ENCODE measurements at regions not wholly inside any gene's neighbourhood (a gene's known extent, or its start where the extent isn't known, plus 50 kb on each side); places are given as distances from the start of the nearest gene placed in this dataset.
"Not testable (repeated sequence)": the region's sequence is repeated elsewhere in the genome, so short reads cannot be mapped to it uniquely, and the experiment has no call there.

DNA sequence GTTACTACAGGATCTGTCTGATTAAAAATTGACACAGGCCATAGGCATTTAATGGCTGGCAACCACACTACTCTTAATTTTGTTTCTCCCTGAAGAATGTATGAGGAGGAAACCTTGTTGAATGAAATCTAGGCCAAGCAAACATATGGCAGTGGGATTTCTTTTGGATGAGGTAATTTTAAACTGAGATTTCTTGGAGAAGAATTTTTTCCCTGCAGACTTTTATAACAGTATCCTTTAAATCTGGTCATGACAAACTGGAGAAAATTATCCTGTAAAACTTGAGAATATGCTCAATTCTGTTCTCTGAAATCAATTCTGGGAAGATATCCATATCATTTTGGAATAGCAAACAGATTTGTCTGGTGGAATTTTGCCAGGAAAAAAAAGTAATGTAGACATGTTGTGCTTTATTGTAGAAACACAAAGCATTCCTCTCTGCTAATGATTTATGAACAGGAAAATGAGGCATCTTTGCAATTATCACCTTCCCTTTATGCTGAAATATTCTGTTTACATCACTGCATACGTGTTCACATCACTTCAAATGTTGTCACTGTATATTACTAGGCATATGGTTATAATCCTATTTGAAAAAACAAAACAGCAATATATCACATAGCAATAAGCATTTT, 108.3 kb upstream of the ARSJ start:
- no peak for DNase-seq (ENCODE audit: low read depth in 2 of 2)

DNA sequence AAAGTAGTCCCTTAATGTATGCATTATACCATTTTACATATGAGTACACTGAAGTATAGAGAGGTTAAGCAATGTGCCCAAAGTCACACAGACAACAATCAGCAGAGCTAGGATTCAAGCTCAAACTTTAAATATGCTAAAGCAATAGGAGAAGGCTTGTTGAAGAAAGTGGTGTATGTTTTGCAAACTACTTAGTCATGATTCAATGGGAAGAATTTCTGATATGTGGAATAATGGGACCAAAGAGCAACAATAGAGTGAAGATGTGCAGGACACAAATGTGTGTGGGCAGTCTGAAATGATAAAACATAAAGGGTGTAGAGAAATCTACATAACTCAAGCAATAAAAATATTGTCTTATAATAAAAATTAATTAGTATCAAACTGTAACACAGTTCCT, 109.0 kb upstream of the ARSJ start:
- DNase-seq (ENCODE audit: low read depth in 2 of 2) = no peak

DNA sequence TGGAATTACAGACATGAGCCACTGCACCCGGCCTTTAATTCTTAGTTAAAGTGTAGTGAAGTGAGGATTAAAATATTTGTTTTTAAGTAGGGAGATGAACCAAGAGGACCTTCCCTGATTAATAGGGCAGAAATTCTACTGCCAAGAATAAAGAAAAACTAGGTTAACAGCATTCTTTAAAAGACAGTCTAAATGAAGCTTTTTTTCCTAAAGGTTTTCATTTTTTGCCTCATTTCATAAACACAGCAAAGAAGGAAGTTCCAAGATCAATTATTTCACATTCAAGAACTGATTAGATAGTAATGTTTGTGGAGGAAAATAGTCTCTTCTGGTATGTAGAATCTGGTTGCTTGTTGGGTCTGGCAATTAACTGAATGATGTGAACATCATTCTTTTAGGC, 112.1 kb upstream of the ARSJ start:
- DNase-seq (ENCODE audit: low read depth in 2 of 2) = no peak

DNA sequence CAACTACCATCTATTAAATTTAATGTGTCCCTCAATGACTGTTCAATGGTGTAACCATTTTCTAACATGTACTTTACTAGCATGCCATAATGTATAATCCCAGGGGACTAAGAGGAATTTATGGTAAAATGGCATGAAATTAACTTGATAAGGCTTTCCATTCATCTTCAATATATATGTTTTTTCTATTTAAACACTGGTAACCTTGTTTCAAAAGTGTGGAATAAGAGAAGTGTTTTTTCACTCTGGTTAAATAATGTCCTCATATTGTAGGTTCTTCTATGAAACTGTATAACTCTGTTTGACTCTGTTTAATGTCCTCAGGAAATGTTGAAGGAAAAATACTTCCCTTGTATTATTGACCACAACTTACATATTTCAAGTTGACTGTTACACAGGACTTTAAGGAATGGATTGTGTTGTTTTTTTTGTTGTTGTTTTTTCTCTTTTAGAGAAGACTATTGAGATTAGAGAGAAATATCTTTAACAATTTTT, 113.8 kb upstream of the ARSJ start:
- DNase-seq (ENCODE audit: low read depth in 2 of 2) = no peak

DNA sequence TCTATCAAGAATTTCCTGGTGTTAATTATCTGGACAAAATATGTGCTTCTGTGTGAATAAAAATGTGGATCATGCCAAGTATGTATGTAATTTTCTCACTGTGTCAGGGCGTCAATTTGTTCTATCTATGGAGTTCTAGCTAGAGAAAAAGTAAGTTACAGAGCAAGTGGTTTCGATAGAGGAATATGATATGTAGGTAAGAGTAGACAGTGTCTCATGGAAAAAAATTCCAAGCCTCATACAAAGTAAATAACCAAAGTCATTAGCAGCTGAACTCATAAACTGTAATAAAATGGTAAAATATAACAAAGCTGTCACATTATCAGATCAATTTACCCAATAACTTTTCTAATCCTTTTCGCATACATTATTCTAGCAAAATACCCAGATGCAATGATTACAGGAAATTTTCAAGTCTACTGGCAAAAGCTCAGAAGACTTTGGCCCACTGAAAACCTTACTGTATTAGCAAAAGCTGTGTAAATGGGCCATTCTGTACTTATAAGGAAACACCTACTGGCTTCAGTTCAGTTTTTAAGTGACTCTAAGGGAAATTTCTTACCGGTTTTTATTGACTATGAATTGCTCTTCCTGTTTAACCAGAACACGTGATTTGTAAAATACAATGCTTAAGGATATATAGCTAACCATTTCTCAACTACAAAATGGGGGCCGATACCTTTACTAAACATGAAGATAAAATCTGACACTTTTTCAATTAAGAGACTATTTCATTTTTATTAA, 121.0 kb upstream of the ARSJ start:
- DNase-seq (ENCODE audit: low read depth in 2 of 2) = no peak

DNA sequence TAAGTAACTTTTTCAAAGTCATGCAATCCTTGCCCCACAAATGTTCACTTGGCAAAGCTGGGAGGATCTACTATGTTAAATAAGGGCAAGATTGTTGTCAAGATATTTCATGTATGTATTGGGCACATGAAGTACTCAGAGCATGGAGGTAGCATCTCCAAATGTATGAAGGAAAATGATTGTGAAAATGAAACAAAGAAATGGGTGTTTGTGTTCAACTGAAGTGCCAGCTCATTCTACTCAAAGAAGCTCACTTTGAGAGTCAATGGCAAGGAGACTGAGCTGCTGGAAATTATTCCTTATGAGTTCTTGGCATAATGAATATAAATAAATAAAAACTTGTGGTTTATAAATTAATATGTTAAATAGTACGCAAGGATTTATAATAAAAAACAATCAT, 124.5 kb upstream of the ARSJ start:
- no peak for DNase-seq (ENCODE audit: low read depth in 2 of 2)

DNA sequence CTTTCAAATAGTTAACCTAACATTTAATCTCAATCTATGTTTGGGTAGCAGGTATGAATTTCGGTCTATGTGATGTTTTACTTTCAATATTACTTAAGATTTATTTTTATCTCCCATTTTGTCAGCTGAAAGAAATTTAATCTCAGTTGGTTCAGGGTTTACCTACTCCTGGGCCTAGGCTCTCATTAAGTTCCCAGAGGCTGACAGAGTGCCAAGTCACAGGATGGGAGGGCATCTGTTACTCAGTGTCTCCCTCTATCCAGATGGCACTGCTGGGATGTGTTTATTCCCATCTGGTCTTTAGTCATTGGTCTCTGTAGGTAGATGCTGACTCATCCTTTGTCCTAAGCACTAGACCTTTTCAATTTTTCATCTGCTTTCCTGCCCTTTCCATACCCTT, 129.4 kb upstream of the ARSJ start:
- no peak for DNase-seq (ENCODE audit: low read depth in 2 of 2)

DNA sequence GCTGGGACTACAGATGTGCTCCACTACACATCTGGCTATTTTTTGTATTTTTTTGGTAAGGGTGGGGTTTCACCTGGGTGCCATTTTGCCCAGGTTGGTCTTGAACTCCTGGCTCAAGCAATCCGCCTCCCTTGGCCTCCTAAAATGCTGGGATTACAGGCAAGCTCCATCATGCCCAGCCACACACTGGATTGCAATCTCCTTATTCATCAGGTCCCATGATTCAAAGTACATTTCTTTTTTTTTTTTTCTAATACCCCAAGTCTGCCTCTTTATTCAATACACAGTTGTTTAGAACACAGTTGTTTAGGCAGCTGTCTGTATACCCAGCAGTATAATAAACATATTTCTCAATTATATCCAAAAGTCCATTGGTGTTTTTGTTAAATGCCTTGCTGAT, 130.3 kb upstream of the ARSJ start:
- no peak for DNase-seq (ENCODE audit: low read depth in 2 of 2)

DNA sequence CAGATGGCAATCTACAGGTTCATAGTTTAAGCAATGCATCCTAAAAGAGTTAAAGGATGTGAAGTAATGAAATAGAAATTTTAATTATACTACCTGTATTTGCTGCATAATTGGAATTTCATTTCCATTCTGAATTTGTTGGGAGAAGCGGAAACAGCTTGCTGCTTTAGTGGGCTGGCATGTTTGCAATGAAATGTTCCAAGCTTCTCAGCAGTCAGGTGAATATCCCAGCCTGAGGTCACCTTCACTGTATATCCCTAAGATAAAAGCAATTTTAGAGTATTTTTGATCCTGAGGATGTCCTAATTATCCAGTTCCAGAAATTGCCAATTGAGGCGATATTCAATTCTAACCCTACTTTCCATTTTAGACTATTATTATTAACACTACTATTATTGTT, 136.1 kb upstream of the ARSJ start:
- no peak for DNase-seq (ENCODE audit: low read depth in 2 of 2)

DNA sequence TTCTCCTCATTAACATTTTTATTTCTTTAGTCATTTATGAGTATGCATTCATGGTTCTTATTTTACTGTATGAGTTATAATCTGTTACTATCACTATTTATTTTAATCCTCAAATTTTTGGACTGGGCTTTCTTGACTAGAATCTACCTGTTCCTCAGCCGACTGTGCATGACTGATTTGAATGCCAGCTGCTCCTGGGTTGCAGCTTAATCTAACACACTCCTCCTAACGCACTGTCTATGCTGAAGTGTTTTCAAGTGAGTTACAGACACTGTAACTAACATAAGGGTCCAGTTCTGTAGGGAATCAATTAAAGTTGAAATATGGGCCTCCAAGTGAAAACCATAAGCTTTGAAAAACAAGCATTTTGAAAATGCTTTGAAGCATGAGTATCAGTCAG, 137.4 kb upstream of the ARSJ start:
- no peak for DNase-seq (ENCODE audit: low read depth in 2 of 2)

DNA sequence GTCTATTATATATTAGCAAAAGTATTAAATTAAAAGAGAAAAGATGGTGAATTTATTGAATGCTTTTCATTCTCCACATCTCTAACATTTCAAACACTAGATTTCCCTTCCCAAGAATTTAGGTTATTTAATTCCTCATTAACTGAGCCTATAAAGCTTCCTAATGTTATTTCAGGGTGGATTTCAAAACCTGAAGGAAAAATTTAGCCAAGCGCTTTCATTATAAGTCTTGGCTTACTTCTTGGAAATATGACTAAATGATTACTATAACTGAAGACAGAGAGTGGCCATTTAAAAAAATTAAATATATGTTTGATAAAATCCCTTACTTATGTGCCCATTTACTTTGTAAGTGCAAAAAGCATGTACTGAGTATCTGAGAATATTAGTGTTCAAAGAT, 141.8 kb upstream of the ARSJ start:
- no peak for DNase-seq (ENCODE audit: low read depth in 2 of 2)

DNA sequence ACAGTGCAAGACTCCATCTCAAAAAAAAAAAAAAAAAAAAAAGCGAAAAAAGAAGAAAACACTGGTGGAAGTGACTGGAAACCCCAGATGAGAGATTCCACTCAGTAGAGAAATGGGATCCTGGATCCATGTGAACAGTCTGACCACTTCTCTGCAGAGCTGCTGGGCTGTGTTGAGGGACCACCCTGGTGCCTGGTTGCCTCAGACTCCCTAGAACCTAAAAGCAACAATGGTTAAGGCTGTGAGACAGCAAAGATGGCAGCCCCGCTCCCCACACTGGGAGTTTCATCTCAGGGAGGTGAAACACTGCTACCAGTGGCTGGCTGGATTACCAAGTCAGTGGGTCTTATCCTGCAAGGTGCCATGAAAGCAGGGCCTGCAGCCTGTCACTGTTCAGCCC, 152.8 kb upstream of the ARSJ start:
- DNase-seq (ENCODE audit: low read depth in 2 of 2) = no peak

DNA sequence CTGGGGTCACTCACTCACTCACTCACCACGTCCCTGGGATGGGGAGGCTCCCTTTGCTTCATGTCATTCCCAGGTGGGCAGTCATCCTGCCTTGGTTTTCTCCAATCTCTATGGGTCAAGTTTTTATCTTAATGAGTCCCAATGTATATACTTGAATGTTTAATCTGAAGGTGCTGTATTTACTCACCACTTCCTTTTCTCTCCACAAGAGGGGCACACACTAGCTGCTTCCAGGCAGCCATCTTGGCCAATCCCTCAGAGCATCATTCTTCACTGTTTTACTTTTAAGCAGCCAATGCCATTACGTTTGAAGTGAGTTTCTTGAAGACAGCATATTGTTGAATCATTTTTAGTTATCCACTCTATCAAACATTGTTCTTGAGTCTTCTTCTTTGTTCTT, 153.4 kb upstream of the ARSJ start:
- no peak for DNase-seq (ENCODE audit: low read depth in 2 of 2)

DNA sequence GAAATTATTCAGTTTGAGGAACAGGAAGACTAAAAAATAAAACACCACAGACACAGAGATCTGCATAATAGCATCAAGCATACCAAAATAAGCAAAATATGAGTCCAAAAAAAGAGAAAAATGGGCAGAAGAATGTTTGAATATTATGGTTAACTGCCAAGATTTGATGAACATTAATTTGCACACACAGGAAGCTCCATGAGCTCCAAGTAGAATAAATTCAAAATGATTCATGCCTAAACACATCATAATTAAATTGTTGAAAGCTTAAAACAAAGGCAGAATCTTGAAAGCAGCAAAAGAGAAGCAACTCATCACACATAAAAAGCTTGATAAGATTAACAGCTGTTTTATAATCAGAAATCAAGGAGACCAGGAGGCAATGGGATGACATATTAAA, 156.6 kb upstream of the ARSJ start:
- DNase-seq (ENCODE audit: low read depth in 2 of 2) = no peak

DNA sequence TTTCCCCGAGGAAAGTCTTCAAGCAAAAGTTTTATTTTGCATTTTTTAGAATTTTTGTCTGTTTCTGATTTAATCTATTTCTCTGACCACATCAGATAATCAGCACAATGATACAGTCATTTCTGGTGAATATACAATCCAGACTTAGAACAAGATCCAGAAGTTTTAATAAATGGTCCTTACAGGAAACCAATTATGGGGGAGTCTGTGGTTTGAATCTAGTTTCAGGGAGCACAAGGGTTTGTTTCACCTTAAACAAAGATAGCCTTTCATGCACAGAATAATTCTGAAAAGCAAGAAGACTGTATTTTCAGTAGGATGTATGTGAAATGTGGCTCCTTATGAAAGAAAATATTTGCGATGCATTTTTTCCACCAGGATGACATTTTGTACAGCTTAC, 158.5 kb upstream of the ARSJ start:
- no peak for DNase-seq (ENCODE audit: low read depth in 2 of 2)

DNA sequence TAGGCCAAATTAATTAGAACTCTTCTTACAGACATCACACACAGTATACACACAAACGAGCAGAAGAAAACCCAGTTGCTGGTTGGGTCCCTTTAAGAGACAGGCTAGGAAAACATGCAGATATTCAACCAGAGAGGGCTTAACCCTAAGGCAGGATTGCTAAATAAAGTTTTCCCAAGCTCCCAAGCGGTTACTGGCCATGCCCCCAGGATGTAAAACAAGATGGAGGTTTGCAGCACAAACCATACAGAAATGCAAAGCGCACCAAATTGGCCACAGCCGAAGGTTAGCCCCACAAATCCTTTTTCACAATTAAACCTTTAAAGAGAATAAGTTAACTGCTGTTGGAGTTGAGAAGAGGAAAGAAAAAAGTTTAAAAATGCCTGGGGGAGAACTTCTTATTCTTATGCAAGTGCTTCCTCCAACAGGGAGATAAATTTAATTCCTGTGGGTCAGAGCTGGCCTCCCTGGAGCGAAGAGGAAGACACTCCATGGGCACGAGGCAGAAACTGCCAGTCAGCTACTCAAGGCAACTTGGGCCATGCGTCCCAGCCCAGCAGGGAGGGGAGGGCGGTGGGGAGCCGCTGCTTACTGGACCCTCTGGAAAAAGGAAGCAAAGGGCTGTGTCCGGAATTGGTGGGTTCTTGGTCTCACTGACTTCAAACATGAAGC, 167.6 kb upstream of the ARSJ start:
- DNase-seq (ENCODE audit: low read depth in 2 of 2) = no peak

DNA sequence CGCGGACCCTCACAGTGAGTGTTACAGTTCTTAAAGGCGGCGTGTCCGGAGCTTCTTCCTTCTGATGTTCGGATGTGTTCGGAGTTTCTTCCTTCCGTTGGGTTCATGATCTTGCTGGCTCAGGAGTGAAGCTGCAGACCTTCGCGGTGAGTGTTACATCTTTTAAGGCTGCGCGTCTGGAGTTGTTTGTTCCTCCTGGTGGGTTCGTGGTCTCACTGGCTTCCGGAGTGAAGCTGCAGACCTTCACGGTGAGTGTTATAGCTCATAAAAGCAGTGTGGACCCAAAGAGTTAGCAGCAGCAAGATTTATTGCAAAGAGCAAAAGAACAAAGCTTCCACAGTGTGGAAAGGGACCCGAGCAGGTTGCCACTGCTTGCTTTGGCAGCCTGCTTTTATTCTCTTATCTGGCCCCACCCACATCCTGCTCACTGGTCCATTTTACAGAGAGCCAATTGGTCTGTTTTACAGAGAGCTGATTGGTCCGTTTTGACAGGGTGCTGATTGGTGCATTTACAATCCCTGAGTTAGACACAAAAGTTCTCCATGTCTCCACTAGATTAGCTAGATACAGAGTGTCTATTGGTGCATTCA, 168.3 kb upstream of the ARSJ start:
- not testable (repeated sequence) for DNase-seq (ENCODE audit: low read depth in 2 of 2)

DNA sequence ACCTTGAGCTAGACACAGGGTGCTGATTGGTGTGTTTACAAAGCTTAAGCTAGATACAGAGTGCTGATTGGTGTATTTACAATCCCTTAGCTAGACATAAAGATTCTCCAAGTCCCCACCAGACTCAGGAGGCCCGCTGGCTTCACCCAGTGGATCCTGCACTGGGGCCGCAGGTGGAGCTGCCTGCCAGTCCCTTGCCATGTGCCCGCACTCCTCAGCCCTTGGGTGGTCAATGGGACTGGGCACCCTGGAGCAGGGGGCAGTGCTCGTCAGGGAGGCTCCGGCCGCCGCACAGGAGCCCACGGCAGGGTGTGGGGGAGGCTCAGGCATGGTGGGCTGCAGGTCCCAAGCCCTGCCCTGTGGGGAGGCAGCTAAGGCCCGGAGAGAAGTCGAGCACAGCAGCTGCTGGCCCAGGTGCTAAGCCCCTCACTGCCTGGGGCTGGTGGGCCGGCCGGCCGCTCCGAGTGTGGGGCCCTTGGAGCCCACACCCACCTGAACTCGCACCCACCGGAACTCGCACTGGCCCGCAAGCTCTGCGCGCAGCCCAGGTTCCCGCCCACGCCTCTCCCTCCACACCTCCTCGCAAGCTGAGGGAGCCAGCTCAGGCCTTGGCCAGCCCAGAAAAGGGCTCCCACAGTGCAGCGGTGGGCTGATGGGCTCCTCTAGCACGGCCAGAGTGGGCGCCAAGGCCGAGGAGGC, 169.1 kb upstream of the ARSJ start:
- not testable (repeated sequence) for DNase-seq (ENCODE audit: low read depth in 2 of 2)

DNA sequence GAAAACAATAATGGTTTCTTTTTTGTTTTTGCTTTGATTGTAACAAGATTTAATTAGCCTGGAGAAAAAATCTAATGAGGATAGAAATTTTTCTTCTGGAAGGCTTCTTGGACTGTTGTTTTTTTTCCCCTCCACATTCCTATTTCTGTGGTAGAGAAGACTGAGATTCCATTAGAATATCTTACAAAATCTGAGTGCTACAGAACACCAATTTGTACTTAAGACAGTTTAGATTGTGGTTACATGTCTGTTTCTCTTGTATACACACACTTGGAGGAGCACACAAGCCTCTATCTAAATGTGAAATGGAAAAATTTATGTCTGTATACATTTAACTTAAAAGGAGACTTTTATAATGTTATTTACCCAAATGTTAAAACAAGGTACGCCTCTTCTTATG, 176.9 kb upstream of the ARSJ start:
- no peak for DNase-seq (ENCODE audit: low read depth in 2 of 2)

DNA sequence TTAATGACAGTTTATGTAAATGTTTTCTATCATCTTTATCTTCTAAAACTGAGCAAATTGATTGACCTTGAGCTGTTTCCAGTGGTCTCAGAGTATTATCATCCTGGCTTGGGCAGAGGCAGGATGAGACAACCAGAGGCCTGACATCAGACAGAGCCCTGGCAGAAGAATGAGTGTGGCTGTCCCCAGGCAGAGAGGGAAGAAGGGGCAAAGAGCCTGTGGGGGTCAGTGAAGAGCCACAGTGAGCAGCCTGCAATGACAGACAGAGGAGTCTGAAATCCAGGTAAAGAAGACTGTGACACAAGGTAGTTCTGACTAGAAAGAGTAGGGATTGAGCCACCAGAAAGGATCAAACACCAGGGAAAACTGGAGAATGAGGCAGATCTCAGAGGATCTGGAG, 182.4 kb upstream of the ARSJ start:
- DNase-seq (ENCODE audit: low read depth in 2 of 2) = no peak

DNA sequence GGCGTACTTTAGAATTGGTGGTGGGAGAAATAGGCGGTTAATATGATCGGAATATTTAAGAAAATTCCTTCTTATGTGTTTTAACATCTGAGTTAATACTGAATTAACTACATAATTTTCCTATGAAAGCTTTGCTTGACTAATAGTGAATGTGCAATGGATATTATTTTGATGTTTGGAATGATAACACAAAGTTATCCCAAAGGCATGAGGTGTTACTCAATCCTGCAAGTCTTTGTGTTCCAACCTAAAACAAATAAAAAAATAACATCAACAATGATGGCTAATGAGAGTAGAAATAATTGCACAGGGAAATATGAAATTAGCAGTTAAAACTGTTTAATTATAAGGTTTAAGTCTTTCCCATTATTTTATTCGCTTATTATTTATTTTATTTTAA, 183.6 kb upstream of the ARSJ start:
- DNase-seq (ENCODE audit: low read depth in 2 of 2) = no peak

DNA sequence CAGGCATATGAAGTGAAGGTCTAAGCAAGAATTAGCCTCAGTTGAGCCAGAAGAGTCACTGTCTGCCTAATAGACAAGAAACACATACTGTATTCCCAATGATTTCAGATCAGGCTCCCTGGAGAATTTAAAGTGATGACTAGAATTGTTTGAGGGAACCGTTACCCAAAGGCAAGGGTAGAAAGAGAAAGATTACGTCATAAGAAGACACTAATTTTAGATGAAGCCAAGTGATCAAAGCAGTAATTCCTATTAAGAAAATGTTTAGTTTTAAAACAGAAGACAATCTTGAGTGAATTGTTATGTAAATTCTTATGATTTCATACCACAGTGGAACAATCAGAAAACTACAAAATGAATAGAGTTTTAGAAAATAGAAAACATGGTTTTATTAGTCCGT, 194.5 kb upstream of the ARSJ start:
- DNase-seq (ENCODE audit: low read depth in 2 of 2) = no peak

Measured in activated CD4-positive, alpha-beta T cell treated with anti-CD3 and anti-CD28 coated beads for 24 hours (primary cell).